Endothelial cell of umbilical vein (primary cell): ENCODE measurements at regions not wholly inside any gene's neighbourhood (a gene's known extent, or its start where the extent isn't known, plus 50 kb on each side); places are given as distances from the start of the nearest gene placed in this dataset.

Source experiments
- BruUV-seq: library from RNA; stranded (reverse); fragments of 400-500 nt; replicated peaks from 2 replicates; lab custom pipeline; 2021; lab: Mats Ljungman, UMichigan
- CTCF ChIA-PET: fragments of 300-600, 350-600 bp; sonication (Branson Sonifier 250); formaldehyde crosslinking; loops from one replicate; lab custom pipeline; 2021; ENCODE audit warnings: antibody characterized with exemption, inconsistent platforms; lab: Charles Lee
- POLR2A ChIA-PET: fragments of 300-600, 350-600 bp; sonication (Branson Sonifier 250); formaldehyde crosslinking; loops from one replicate; lab custom pipeline; 2021; ENCODE audit warnings: antibody characterized with exemption, inconsistent platforms; lab: Charles Lee
- DNase-seq: peaks from one replicate; pipeline ENCODE4 v3.0.0-alpha.2; 2011; ENCODE audit warnings: low read depth, low spot score
- FAIRE-seq: peaks from 2 replicates; lab custom pipeline; 2011; peaks lifted over from hg19 to GRCh38; lab: Jason Lieb, UNC
- H2AFZ ChIP-seq: 2 replicates; pipeline ENCODE4 v1.6.0; 2012; ENCODE audit warnings: low read depth, low read length, control low read depth, inconsistent platforms
- H3K27ac ChIP-seq: 2 replicates; pipeline ENCODE4 v1.5.1; 2011; ENCODE audit warnings: low read depth, mild to moderate bottlenecking, control low read depth, low read length, moderate library complexity; ENCODE audit not compliant: insufficient read depth
- H3K27me3 ChIP-seq, 2 experiments: 2 replicates each; pipeline versions ENCODE4 v1.6.0 to v1.6.1; 2011; ENCODE audit warnings: low read length in 2 of 2, mixed read lengths in 1 of 2; ENCODE audit not compliant: control insufficient read depth in 2 of 2, insufficient read depth in 2 of 2
- H3K36me3 ChIP-seq, 2 experiments: 2 replicates in 1 of 2; 3 replicates in 1 of 2; pipeline ENCODE4 v1.5.1; 2011; ENCODE audit warnings: low read length in 2 of 2, mild to moderate bottlenecking in 1 of 2, moderate library complexity in 1 of 2; ENCODE audit not compliant: control insufficient read depth in 2 of 2, insufficient read depth in 2 of 2; ENCODE audit errors: extremely low read depth in 1 of 2
- H3K4me1 ChIP-seq: 3 replicates; pipeline ENCODE4 v1.5.1; 2011; ENCODE audit warnings: mild to moderate bottlenecking, low read length; ENCODE audit not compliant: control insufficient read depth, insufficient read depth; ENCODE audit errors: extremely low read depth
- H3K4me2 ChIP-seq: 2 replicates; pipeline ENCODE4 v1.6.1; 2011; ENCODE audit warnings: low read length, control low read depth, mixed read lengths; ENCODE audit not compliant: insufficient read depth
- H3K4me3 ChIP-seq, 3 experiments: fragments of 200-600 bp in 1 of 3; sonication (generic), shearing (Covaris generic) in 1 of 3; replicated peaks in 1 of 3; 2 replicates each; pipeline ENCODE4 v1.5.1; 2011 to 2016; ENCODE audit warnings: control low read depth in 3 of 3, low read length in 3 of 3, mild to moderate bottlenecking in 2 of 3, inconsistent platforms in 1 of 3, low read depth in 1 of 3, moderate library complexity in 1 of 3; ENCODE audit not compliant: insufficient read depth in 1 of 3
- H3K79me2 ChIP-seq: 2 replicates; pipeline ENCODE4 v1.6.0; 2012; ENCODE audit warnings: low read length, inconsistent platforms; ENCODE audit not compliant: control insufficient read depth, insufficient read depth
- H3K9ac ChIP-seq: replicated peaks from 2 replicates; pipeline ENCODE3; 2011; ENCODE audit warnings: low read length, control low read depth; ENCODE audit not compliant: insufficient read depth; ENCODE audit errors: extremely low read depth
- H3K9me1 ChIP-seq: replicated peaks from 3 replicates; pipeline ENCODE4 v1.6.0; 2011; ENCODE audit warnings: mild to moderate bottlenecking, low read length; ENCODE audit not compliant: control insufficient read depth, insufficient read depth; ENCODE audit errors: extremely low read depth
- H3K9me3 ChIP-seq: replicated peaks from 2 replicates; pipeline ENCODE4 v1.5.1; 2012; ENCODE audit warnings: low read length, inconsistent platforms; ENCODE audit not compliant: control insufficient read depth, insufficient read depth
- H4K20me1 ChIP-seq: replicated peaks from 2 replicates; pipeline ENCODE3; 2011; ENCODE audit warnings: mild to moderate bottlenecking, low read length; ENCODE audit not compliant: control insufficient read depth, insufficient read depth; ENCODE audit errors: extremely low read depth
- EZH2 ChIP-seq: IDR thresholded peaks from 2 replicates; pipeline ENCODE4 v1.6.1; 2012; ENCODE audit warnings: borderline replicate concordance, low read depth, mild to moderate bottlenecking, moderate library complexity, low read length, inconsistent platforms; ENCODE audit not compliant: severe bottlenecking
- FOS ChIP-seq: IDR thresholded peaks from 2 replicates; pipeline ENCODE4 v1.6.1; 2011; ENCODE audit warnings: mild to moderate bottlenecking, low read length, moderate library complexity, borderline replicate concordance; ENCODE audit not compliant: insufficient read depth
- JUN ChIP-seq: IDR thresholded peaks from 2 replicates; pipeline ENCODE4 v1.6.1; 2011; ENCODE audit warnings: borderline replicate concordance, low read depth; ENCODE audit not compliant: insufficient read length, insufficient read depth
- MYC ChIP-seq: IDR thresholded peaks from one replicate; pipeline ENCODE4 v1.6.1; 2011; ENCODE audit warnings: mild to moderate bottlenecking, low read depth, low read length
- POLR2A ChIP-seq: IDR thresholded peaks from 2 replicates; pipeline ENCODE4 v1.6.1; 2012; ENCODE audit warnings: low read depth, mild to moderate bottlenecking, control low read depth, low read length
- POLR2AphosphoS5 ChIP-seq: IDR thresholded peaks from 2 replicates; pipeline ENCODE4 v1.6.1; 2012; ENCODE audit warnings: low read depth, mild to moderate bottlenecking, control low read depth, low read length, moderate library complexity; ENCODE audit not compliant: insufficient read depth
- dilution Hi-C: fragments of 300-500 bp; cut with MboI; formaldehyde crosslinking; loops from one replicate; pipeline ENCODE4 v1.15.0; 2019; ENCODE audit warnings: low sequenced_read_pairs; ENCODE audit not compliant: extremely low pct_ligation_motif_present
- intact Hi-C: fragments of 100-400 bp; cut with micrococcal nuclease; formaldehyde crosslinking; loops from one replicate; pipeline ENCODE4 v1.10.0; 2022
- TF ChIP-seq, protein P1 (sequence below): IDR thresholded peaks from 2 replicates; pipeline ENCODE4 v1.6.1; 2011; ENCODE audit not compliant: insufficient read depth, insufficient read length

DNA sequence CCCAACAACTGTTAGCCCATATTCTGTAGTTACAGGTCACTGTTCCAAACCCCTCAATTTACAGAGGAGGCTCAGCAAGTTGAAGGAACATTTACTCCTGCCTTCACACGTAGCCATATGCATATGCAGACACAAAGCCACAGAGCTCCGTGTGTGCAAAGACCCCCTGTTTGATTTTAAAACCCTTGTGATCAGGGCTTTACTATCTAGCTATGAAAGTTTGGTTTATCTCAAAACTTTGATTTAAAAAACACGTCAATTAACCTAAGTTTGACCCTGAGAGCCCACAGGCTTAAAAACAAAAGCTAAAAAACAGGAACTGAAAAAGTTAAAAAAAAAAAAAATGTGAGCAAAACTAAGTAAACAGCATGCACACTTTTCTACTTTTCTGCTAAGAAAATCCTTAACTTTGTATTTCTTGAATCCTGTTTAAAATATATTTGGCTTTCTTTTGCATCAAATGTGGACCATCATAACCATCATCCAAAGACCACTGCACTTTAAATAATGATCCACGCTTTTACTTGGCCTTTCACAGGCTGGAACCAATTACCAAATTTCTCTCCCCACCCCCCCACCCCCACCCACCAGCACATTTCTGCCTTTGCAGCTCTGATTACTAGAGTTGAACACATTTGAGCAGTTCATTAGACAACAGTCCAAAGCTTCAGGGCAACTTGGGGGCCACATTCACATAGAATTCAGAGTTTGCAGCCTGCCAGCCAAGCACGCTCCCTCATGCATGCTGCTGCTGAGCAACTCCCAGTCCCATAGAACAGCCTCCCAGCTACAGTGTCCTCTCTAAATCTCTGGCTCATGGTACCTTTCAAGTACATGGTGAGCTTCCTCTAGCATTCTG, 128.8 kb upstream of the MAP3K1 start:
- no peaks in the 10 kb centered on the region for H3K4me1 ChIP-seq
- intact Hi-C loops (no loop called here), dilution Hi-C loops (no loop called here)
- H3K9me1 ChIP-seq: no peaks in the 10 kb centered on the region
- H3K9ac ChIP-seq: no peak overlapping the region
- DNase-seq (no peak), FAIRE-seq (no peak)
- peaks cover 2% of the 10 kb centered on the region in 2 experiments for H3K27me3 ChIP-seq
- POLR2A ChIA-PET: no interaction called here
- no peak overlapping the region for H2AFZ ChIP-seq
- no peak overlapping the region for H3K4me3 ChIP-seq
- H3K36me3 ChIP-seq: no peaks in the 10 kb centered on the region
- TF ChIP-seq POLR2AphosphoS5: no peak
- TF ChIP-seq FOS: no peak
- no peak for TF ChIP-seq POLR2A
- TF ChIP-seq EZH2: no peak
- TF ChIP-seq JUN: no peak
- no peak for TF ChIP-seq MYC
- TF ChIP-seq, protein P1, sequence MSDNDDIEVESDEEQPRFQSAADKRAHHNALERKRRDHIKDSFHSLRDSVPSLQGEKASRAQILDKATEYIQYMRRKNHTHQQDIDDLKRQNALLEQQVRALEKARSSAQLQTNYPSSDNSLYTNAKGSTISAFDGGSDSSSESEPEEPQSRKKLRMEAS: no peak
- H3K4me2 ChIP-seq: no peak overlapping the region
- H4K20me1 ChIP-seq: no peaks in the 10 kb centered on the region
- CTCF ChIA-PET: interaction anchor here (1.3 to 1.6 kb wide), 3 partner anchors 9 to 152 kb away, joined by 3 to 7 read pairs (median 4); no protein-coding TSS in a partner anchor
- no peaks in the 10 kb centered on the region for H3K79me2 ChIP-seq
- BruUV-seq: no TSS peak
- no peak overlapping the region for H3K27ac ChIP-seq
- H3K9me3 ChIP-seq: no peaks in the 10 kb centered on the region
